ENCODE measurements at regions not wholly inside any gene's neighbourhood (a gene's known extent, or its start where the extent isn't known, plus 50 kb on each side); places are given as distances from the start of the nearest gene placed in this dataset.

- DNase-seq: no peak
- WGBS, 3 donors: 74 to 83% (median 81%) methylated on average over 5 of the region's 5 CpGs
- Histone ChIP-seq H3K4me1 (ENCODE audit: insufficient read depth) (no peaks in the 10 kb centered on the region), H3K36me3 (no peaks in the 10 kb centered on the region), H3K9me3 (no peaks in the 10 kb centered on the region), H3K27ac (no peak overlapping the region), H3K4me3 (no peak overlapping the region), H3K27me3 (no peaks in the 10 kb centered on the region)
- TF ChIP-seq EP300 (IDR thresholded peaks at IDR 0.05): no peak
- TF ChIP-seq, protein P1, sequence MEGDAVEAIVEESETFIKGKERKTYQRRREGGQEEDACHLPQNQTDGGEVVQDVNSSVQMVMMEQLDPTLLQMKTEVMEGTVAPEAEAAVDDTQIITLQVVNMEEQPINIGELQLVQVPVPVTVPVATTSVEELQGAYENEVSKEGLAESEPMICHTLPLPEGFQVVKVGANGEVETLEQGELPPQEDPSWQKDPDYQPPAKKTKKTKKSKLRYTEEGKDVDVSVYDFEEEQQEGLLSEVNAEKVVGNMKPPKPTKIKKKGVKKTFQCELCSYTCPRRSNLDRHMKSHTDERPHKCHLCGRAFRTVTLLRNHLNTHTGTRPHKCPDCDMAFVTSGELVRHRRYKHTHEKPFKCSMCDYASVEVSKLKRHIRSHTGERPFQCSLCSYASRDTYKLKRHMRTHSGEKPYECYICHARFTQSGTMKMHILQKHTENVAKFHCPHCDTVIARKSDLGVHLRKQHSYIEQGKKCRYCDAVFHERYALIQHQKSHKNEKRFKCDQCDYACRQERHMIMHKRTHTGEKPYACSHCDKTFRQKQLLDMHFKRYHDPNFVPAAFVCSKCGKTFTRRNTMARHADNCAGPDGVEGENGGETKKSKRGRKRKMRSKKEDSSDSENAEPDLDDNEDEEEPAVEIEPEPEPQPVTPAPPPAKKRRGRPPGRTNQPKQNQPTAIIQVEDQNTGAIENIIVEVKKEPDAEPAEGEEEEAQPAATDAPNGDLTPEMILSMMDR (IDR thresholded peaks at IDR 0.05): no peak
- intact Hi-C loops (cut with DNase I): no loop called here
Measured at GRCh38 chr19:28636706-28637105, 576.2 kb downstream of the UQCRFS1 start.

DNA sequence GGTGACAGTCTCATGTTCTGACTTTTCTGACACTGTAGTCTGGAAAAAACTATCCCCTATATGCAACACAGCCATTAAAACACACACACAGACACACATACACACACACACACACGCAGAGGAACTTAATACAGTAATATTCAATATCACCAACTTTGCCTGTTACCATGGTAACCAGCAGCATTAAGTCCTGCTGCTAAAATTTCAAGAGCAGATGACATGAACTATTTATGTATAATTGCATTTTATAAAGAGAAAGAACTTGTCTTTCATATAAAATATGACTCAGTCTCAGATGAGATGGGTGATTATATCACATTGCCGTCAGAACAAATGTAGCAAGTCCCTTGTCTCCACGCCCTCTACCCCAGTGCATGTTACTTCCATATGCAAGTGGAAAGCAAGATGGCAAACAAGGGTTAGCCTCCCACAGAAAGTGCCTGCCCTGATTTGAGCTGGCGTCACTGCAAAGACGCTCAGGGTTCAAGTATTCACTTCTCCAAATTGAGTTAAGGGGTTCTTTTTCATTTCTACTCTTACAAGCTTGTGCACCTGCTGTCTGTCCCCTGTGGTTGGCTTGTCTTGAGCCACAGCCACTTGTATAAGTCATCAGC lies 576.8 kb downstream of the UQCRFS1 start:
- no peak for DNase-seq
- WGBS, 3 donors: 78 to 83% (median 83%) methylated on average over 5 of the region's 5 CpGs
- Histone ChIP-seq H3K4me1 (ENCODE audit: insufficient read depth) (no peaks in the 10 kb centered on the region), H3K4me3 (no peak overlapping the region), H3K27me3 (no peaks in the 10 kb centered on the region), H3K27ac (no peak overlapping the region), H3K9me3 (no peaks in the 10 kb centered on the region), H3K36me3 (no peaks in the 10 kb centered on the region)
- TF ChIP-seq, protein P1 (IDR thresholded peaks at IDR 0.05): no peak
- TF ChIP-seq POLR2A (IDR thresholded peaks at IDR 0.05): no peak
- no peak for TF ChIP-seq EP300 (IDR thresholded peaks at IDR 0.05)
- intact Hi-C loops (cut with DNase I): no loop called here

GRCh38 chr19:28634837-28635236 lies 578.1 kb downstream of the UQCRFS1 start:
- Histone ChIP-seq H3K9me3 (no peaks in the 10 kb centered on the region), H3K4me3 (no peak overlapping the region), H3K27ac (no peak overlapping the region), H3K36me3 (no peaks in the 10 kb centered on the region), H3K27me3 (no peaks in the 10 kb centered on the region), H3K4me1 (ENCODE audit: insufficient read depth) (no peaks in the 10 kb centered on the region)
- WGBS, 3 donors: 65 to 80% (median 67%) methylated on average over 1 of the region's 1 CpG
- TF ChIP-seq POLR2A (IDR thresholded peaks at IDR 0.05) (no peak), EP300 (IDR thresholded peaks at IDR 0.05) (no peak)
- TF ChIP-seq, protein P1 (IDR thresholded peaks at IDR 0.05): no peak
- intact Hi-C loops (cut with DNase I): no loop called here
- DNase-seq: no peak

GRCh38 chr19:28634019-28634328 lies 579.0 kb downstream of the UQCRFS1 start:
- H3K36me3 ChIP-seq: no peaks in the 10 kb centered on the region
- H3K27me3 ChIP-seq: no peaks in the 10 kb centered on the region
- no peak overlapping the region for H3K27ac ChIP-seq
- TF ChIP-seq, protein P1 (IDR thresholded peaks at IDR 0.05): no peak
- no peak for TF ChIP-seq POLR2A (IDR thresholded peaks at IDR 0.05)
- TF ChIP-seq EP300 (IDR thresholded peaks at IDR 0.05): no peak
- H3K9me3 ChIP-seq: no peaks in the 10 kb centered on the region
- H3K4me1 ChIP-seq (ENCODE audit: insufficient read depth): no peaks in the 10 kb centered on the region
- no peak overlapping the region for H3K4me3 ChIP-seq
- DNase-seq: no peak
- intact Hi-C loops (cut with DNase I): no loop called here
